GM18511 (cell line): ENCODE measurements at regions not wholly inside any gene's neighbourhood (a gene's known extent, or its start where the extent isn't known, plus 50 kb on each side); places are given as distances from the start of the nearest gene placed in this dataset.
"Not testable (repeated sequence)": the region's sequence is repeated elsewhere in the genome, so short reads cannot be mapped to it uniquely, and the experiment has no call there.

Experiments
- ATAC-seq: cut with Tn5 transposase; IDR thresholded peaks from one replicate; pipeline ENCODE4 v1.9.1; 2021; ENCODE audit warnings: mild to moderate bottlenecking, moderate library complexity; ENCODE audit not compliant: unreplicated experiment

GRCh38 chr9:18261181-18261580, 212.8 kb upstream of the ADAMTSL1 start:
- no peak for ATAC-seq

DNA sequence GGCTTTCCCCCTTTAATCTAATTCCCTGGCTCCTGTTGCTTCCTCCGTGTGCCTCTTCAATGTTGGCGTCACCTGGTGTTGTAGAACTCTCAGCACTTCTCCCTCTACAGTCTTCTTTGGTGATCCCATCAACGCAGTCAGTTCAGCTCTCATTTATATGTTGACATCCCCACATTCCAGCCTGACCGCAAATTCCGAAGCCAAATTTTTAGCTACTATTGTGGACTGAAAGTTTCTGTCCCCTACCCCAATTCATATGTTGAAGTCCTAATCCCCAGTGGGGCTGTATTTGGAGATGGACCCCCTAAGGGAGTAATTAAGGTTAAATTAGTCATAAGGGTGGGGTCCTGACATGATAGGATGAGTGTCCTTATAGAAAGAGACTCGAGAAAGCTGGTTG, 210.6 kb upstream of the ADAMTSL1 start:
- ATAC-seq: no peak

DNA sequence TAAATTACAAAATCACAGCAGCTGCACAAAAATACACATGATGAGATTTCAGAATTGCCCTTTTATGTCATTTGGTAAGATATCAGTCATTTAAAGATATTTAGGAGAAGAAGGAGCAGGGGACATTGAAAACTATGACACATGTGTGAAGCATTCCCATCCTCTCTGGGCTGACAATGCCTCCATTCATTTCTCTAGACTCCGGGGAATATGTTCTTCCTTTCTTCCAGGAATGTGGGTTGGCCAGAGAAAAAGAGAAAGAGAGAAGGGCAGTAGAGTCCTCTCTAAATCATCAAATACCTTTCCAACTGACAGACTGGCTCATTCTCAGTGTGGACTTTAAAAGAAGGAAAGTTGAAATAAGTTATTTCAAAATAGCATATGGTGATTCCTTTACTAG, 205.6 kb upstream of the ADAMTSL1 start:
- no peak for ATAC-seq

- ATAC-seq: no peak
Measured at GRCh38 chr9:18269561-18269960, 204.4 kb upstream of the ADAMTSL1 start.

- no peak for ATAC-seq
Measured at GRCh38 chr9:18274693-18275092, 199.3 kb upstream of the ADAMTSL1 start.

DNA sequence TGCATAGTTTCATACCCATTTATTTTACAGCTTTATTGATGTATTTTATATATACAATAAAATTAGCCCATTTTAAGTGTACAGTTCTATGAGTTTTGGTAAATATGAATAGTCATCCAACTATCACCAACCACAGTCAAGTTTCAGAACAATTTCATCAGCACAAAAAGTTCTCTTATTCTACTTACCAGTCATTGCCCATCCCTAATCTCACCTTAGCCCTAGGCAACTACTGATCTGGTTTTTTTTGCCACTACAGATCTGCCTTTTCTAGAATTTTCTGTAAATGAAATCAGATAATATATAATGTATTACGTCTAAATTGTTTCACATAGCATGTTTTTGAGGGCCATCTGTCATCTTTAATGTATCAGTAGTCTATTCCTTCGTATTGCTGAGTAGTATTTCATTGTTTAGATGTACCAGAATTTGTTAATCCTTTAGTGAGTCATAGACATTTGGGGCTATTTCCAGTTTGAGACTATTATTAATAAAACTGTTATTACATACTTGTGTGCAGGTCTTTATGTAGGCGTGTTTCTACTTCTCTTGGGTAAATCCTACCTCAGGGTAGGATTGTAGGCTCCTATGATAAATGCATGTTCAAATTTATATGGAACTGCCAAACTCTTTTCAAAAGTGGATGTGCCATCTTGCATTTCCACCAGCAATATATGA, 198.5 kb upstream of the ADAMTSL1 start:
- no peak for ATAC-seq

DNA sequence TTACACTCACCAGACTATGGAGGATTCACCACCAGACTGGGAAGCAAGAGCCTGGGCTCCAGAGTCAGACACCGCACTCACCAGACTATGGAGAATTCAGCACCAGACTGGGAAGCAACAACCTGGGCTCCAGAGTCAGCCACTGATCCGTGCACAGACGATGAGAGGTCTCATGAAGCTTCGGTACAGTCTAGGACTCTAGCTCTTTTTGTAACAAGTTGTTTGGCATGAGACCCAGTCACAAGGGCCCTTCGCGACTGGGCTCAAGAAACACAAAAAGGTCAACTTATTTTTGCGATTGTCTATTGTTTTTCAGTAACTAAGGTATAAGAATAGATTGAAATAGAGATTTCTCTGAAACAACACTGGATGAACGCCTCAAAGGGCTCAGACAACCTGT, 192.7 kb upstream of the ADAMTSL1 start:
- ATAC-seq: no peak

- no peak for ATAC-seq
Measured at GRCh38 chr9:18294229-18294628, 179.7 kb upstream of the ADAMTSL1 start.

DNA sequence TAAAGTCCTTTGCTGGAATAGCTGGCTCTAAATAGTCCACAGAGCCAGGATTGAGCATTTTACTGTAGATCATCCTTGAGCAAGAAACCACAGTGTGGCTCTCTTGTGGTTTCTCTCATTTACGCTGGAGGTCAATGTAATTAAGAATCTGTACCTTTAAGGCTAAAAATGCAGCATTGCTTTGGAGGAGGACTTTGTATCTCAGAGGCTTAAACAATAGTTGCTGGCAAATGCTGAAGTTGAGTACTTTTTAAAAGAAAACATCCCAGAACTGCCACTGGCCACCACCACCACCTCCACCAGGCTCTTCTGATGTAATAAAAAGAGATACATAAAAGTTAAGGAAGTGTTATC, 177.3 kb upstream of the ADAMTSL1 start:
- no peak for ATAC-seq

GRCh38 chr9:18297056-18297841, 176.7 kb upstream of the ADAMTSL1 start:
- ATAC-seq: no peak

- no peak for ATAC-seq
Measured at GRCh38 chr9:18299449-18299848, 174.5 kb upstream of the ADAMTSL1 start.

DNA sequence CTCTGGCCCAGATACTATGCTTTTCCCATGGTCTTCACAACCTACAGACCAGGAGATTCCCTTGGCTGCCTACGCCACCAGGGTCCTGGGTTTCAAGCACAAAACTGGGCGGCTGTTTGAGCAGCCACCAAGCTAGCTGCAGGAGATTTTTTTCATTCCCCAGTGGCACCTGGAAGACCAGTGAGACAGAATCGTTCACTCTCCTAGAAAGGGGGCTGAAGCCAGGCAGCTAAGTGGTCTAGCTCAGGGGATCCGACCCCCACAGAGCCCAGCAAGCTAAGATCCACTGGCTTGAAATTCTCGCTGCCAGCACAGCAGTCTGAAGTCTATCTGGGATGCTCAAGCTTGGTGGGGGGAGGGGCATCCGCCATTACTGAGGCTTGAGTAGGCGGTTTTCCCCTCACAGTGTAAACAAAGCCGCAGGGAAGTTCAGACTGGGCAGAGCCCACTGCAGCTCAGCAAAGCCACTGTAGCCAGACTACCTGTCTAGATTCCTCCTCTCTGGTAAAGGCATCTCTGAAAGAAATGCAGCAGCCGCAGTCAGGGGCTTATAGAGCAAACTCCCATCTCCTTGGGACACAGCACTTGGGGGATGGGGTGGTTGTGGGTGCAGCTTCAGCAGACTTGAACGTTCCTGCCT, 168.7 kb upstream of the ADAMTSL1 start:
- not testable (repeated sequence) for ATAC-seq

- ATAC-seq: no peak
Measured at GRCh38 chr9:18314316-18314715, 159.6 kb upstream of the ADAMTSL1 start.

GRCh38 chr9:18317896-18318295, 156.1 kb upstream of the ADAMTSL1 start:
- no peak for ATAC-seq

- ATAC-seq: no peak
Measured at GRCh38 chr9:18319918-18320445, 154.0 kb upstream of the ADAMTSL1 start.

DNA sequence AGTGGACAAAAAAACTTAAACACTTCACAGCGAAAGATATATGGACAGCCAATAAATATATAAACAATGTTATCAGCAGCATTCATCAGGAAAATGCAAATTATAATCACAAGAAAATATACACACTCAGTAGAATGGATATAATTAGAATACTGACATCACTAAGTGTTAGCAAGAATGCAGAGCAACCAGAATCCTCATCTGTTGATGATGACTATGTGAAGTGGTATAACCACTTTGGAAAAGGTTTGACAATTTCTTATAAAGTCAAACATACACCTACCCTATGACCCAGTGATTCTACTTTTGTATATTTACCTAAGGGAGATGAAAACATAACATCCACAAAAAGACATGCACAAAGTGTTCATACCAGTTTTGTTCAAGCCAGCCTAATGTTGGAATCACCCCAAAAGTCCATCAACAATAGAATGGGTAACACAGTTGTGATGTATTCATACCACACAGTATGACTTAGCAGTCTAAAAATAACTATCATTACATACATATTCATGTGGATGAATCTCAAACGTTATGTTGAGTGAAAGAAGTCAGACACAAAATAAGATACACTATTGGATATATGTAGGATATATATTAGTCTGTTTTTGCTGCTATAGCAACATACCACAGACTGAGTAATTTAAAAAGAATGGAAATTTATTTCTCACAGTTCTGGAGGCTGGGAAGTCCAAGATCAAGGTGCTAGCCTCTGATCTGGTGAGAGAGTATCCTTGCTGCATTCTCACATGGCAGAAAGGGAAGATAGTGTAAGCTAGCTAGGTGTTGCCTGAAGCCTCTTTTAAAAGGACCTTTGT, 148.8 kb upstream of the ADAMTSL1 start:
- ATAC-seq: no peak

DNA sequence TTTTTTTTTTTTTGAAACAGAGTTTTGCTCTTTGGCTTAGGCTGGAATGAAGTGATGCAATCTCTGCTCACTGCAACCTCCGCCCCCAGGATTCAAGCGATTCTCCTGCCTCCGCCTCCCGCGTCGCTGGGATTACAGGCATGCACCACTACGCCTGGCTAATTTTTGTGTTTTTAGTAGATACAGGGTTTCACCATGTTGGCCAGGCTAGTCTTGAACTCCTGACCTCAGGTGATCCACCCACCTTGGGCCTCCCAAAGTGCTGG, 148.3 kb upstream of the ADAMTSL1 start:
- ATAC-seq: not testable (repeated sequence)

DNA sequence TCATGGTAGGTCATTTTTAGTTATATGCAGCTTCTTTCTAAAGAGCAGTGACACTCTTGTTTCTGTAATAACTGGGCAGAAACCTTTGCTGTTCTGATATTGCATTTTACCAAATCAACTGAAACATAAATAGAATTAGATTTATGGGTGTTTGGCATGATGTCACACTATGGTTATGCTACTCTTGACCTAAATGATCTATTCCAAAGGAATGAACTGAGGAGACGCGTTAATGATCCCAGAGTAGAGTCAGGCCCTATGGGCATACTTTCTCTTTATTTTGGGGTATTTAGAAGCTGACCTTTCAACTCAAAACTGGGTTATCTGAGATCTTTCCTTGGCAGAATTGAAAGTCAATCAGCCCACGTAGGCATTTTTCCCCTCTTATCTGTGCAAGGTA, 146.8 kb upstream of the ADAMTSL1 start:
- ATAC-seq: no peak

DNA sequence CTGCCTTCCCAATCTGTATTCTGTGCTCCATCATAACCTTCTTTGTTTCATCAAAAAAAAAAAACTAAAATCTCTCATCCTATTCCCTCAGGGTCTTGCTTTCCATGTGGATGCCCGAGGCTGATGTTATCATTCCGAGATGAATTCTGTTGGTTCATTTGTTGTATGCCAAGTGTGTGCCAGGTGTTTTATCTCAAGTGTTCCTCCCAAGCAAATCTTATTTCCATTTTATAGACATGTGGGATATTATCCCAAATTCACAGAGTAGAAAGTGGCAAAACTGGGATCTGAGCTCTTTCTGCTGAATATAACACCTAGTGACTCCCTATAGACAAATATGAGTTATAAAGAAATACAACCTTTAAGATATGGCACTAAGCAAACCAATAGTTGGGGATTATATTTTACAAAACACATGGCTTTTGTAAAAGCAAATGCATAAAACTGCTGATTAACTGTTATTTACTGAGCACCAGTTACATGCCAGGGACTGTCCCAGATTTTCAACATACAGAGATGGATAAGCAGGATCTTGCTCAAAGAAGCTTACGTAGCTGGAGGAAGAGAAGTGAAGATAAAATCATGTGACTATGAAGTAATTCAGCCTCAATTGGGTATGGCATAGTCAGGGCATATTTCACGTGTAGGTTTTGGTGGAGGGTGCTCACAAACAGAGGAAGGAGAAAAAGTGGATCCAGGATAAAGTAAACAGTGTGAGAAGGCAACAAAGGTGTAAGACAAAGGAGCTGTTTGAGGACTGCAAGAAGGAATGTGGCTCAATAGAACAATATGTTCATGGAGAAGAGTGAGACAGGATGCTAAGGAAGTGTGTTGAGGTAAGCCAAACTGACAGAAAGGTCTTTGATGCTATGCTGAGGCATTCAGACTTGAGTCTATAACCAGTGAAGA, 143.3 kb upstream of the ADAMTSL1 start:
- no peak for ATAC-seq

GRCh38 chr9:18331310-18331684, 142.7 kb upstream of the ADAMTSL1 start:
- no peak for ATAC-seq
